ENCODE measurements at regions not wholly inside any gene's neighbourhood (a gene's known extent, or its start where the extent isn't known, plus 50 kb on each side); places are given as distances from the start of the nearest gene placed in this dataset.

DNA sequence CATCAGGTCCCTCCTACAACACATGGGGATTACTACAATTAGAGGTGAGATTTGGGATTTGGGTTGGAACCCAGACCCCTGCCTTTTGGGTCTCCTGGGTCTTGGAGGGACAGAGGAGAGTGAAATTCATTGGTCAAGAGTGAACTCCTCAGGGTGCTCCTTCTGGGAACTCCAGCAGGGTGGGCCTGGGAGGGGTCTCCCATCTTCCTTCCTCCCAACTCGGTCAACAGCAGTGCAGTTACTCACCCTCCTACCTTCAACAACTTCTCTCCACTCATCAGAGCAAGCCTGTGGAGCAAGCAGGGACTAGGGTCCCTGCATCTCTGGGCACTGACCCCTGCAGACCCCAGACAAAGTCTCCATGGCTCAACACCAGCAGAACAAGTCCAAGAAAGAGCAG is 89.3 kb upstream of the TMPRSS2 start:
- in situ Hi-C loops (cut with MboI; ENCODE audit: low sequenced_read_pairs), result no loop called here

DNA sequence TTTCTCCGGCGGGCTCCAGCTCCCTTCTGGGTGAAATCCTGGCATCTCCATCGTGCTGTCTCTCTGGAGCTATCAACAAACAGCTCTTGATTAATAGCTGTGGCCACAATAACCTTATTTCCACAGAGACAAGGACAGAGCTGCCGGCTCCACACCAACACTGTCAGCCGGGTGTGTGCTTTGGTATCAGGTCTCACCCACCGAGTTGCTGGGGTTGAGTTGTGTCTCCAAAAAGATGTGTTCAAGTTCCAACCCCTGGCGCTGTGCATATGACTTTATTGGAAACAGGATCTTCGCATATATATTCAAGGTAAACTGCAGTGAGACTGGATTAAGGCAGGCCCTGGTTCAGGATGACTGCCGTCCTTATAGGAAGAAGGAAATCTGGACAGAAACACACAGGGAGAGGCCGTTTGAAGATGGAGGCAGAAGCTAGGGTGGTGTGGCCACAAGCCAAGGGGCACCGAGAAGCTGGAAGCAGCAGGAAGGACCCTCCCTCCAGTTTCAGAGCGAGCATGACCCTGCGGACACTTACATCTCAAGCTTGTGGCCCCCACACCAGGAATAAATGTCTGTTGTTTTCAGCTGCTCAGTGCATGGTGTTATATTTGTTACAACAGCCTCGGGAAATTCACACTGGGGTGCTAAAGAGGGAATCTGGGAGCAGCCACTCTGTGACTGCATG is 88.4 kb upstream of the TMPRSS2 start:
- in situ Hi-C loops (cut with MboI; ENCODE audit: low sequenced_read_pairs), result no loop called here

DNA sequence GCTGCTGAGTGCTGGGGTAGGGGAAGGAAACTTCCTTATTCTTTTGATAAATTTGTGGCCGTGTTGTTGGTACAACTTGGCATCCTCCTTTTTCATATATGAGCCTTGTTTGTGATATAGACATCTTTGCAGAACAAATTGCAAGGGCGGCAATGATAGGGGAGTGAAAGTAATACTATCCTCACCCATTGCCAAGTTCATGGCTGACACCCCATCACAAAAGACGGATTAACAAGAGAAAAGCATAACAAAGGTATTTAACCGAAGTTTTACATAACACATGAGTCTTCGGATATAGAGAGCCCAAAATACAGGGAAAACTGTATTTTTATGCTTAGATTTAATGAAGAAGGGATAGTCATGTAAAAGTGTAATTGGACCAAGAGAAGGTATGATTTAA is 86.3 kb upstream of the TMPRSS2 start:
- in situ Hi-C loops (cut with MboI; ENCODE audit: low sequenced_read_pairs), result no loop called here

DNA sequence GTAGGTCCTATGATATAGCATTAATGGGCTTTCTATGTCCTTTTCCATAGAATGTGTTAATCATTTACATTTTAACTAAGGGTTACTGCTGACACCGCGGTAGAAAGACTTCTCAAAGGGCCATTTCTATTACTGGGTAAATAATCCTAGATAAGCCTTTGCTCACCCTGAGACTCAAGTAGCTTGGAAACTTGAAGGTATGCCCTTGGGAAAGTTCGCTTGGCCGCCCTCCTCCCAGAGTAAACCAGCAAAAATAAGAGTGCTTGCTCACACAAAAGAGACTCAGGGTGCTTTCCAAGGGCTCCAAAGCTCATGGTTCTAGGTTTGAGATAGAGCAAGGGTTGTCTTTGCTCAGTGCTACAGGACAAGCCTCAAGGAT is 85.8 kb upstream of the TMPRSS2 start:
- in situ Hi-C loops (cut with MboI; ENCODE audit: low sequenced_read_pairs), result no loop called here

DNA sequence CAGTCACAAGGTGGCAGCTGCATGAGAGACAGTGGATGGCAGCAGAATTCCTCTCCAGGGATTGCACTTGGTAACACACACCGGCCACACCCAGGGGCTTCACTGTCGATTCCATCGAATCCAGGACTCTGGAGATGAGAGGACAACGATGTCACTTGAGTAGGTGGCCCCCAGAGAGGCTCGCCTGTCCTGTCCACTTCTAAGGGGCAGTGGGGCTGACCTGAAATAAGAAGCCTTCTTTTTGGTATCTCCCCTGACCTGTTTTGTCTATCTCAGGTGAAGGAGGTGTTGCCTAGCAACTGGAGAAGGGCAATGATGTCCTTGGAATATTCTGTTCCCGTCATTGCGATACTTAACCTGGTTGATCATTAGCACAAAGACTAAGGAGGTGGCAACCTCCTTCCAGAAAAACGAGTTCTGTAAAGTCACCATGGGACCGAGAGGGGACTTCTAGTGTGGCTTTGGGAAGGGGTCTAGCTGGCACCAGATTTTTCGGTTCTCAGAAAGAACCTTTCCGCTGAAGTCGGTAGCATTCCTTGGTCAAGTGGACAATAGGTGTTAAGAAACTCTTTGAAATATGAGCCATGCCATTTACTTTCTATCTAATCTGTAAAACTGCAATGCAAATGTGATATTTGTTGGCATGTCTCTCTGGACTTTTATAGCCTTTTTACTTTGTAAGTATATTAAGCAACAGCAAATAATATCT is 85.2 kb upstream of the TMPRSS2 start:
- in situ Hi-C loops (cut with MboI; ENCODE audit: low sequenced_read_pairs), result no loop called here

DNA sequence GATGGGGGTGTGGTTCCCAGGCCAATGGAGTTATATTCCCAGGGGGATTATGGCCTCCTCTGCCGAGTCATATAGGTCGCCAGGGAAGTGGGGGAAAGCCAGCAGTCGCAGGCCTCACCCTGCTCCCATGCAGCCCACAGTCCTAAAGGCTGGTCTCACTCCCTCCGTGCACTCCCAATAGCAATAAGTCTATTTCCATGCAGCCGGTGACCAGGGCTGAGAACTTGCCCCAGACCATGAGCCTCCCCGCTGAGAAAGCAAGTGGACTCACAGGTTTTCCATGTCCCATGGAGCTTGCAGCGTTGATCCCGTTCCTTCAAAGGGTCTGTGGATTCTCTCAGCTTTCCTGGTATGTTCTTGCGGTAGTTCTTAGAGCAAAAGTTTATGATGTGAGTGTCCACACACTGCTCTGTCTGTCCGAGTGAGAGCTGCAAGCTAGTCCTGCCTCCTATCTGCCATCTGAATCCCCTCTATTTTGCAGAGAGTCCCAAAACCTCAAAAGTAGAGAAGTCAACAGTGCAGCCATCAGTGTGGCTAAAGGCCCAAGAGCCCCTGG is 81.7 kb upstream of the TMPRSS2 start:
- in situ Hi-C loops (cut with MboI; ENCODE audit: low sequenced_read_pairs), result no loop called here

DNA sequence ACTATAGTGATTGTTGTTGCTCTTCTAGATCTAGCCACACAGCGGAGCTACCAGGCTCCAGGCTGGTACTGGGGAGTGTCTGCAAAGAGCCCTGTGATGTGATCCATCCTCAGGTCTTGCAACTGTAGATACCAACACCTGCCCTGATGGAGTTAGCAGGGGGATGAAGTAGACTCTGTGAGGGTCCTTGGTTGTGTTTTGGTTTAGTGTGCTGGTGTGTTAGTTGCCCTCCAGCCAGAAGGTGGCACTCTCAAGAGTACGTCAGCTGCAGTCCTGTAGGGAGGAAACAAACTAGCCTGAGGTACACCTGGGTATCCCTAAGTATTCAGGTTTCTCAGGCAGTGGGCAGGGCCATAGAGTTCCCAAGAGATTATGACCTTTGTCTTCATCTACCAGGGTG is 81.2 kb upstream of the TMPRSS2 start:
- in situ Hi-C loops (cut with MboI; ENCODE audit: low sequenced_read_pairs), result no loop called here

DNA sequence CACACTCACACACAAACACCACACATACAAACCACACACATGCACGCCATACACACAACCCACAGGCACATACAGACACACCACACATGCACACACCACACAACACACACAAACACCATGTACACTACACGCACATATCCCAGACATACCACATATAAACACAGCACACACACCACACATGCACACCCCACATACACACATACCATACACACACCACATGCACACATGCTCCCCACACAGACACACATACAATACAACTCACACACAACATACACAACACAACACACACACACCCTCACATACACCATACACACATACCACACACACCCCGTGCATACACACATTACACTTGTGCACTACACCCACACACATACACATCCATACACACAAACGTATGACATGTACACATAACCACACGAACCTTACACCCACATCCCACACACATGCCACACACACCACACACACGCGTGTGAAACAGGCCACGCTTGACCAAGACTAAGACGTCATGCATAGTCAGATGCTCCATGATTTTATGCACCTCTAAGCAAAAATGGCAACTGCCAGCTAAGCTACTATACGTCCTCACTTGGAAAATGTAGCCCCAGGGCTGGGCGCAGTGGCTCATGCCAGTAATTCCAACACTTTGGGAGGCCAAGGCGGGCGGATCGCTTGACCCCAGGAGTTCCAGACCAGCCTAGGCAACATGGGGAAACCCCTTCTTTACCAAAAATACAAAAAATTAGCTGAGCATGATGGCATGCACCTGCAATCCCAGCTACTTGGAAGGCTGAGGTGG is 77.4 kb upstream of the TMPRSS2 start:
- in situ Hi-C loops (cut with MboI; ENCODE audit: low sequenced_read_pairs), result no loop called here

DNA sequence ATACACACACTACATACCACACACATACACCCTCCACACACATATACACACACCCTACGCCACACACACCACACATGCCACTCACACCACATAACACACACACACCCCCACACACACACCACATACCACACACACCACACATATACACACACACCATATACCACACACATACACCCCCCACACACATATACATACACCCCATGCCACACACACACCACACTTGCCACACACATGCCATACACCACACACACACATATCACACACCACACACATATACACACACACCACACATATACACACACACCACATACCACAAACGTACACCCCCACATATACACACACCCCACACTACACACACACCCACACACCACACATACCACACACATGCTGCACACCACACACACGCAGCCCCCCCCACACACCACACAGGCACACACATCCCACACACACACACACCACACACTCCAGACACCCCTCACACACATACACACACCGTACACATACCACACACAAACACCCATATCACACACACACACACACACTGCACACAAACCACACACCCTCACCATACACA is 76.7 kb upstream of the TMPRSS2 start:
- in situ Hi-C loops (cut with MboI; ENCODE audit: low sequenced_read_pairs), result no loop called here

DNA sequence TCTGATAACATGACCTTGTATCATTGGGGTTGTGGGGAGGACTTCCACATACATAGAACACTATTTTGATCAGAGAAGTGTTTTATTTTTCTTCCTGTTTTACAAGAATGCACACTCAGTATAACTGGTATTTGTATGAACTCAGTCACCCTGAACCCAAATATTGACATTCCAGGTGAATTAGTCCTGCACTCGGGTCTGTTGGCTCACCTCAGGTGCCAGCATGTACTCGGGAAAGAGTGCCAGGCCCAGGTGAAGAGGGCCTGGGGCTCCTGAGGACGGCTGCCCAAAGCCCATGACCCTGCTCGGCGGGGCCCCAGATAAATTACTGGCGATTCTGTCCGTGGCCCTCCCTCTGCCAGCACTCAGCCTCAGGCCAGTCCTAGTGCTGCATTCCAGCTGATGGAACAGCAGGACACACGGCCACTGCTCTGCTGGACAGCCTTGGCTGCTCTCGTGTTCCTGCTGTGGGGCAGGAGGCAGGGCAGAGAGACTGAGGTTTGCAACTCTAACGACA is 75.4 kb upstream of the TMPRSS2 start:
- in situ Hi-C loops (cut with MboI; ENCODE audit: low sequenced_read_pairs), result no loop called here

DNA sequence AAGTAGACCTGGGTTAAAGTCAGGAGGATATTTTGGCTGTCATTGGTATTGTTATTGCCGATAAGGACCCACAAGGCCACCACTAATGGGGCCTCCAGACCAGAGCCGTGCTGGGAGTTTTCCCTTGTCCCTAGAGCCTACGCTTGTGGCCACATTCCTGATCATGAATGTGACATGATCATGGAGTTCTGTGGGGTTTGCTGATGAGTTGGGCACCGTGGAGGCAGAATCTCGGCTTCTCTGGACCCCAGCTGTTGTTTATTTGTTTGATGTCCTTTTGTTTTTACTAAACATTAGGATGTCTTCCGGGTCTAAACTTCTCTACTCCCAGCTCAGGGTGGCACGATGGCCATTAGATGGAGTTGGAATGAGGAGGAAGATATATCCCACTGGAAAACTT is 74.9 kb upstream of the TMPRSS2 start:
- in situ Hi-C loops (cut with MboI; ENCODE audit: low sequenced_read_pairs), result no loop called here

DNA sequence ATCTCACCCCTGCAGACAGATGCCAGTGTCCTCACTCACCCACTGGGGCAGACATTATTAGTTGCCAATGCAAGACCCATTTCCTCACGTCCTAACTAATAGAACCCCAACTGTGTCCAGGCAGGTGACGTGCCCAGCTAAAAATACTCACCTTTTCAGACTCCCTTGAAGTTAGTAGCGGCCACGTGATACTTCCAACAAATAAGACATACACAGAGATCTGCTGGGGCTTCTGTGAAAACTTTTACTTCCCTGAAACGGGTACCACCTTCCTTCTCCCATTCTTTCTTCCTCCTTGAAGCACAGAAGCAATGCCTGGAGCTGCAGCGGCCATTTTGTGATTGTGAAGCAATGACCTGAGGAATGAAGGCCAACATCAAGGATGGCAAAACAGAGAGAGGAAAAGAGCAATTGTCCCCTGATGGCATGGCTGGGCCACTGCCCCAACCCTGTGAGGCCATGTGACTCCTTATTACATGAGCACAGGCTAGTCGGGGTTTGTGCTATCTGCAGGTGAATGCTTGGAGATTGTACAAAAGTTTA is 74.4 kb upstream of the TMPRSS2 start:
- in situ Hi-C loops (cut with MboI; ENCODE audit: low sequenced_read_pairs), result no loop called here

DNA sequence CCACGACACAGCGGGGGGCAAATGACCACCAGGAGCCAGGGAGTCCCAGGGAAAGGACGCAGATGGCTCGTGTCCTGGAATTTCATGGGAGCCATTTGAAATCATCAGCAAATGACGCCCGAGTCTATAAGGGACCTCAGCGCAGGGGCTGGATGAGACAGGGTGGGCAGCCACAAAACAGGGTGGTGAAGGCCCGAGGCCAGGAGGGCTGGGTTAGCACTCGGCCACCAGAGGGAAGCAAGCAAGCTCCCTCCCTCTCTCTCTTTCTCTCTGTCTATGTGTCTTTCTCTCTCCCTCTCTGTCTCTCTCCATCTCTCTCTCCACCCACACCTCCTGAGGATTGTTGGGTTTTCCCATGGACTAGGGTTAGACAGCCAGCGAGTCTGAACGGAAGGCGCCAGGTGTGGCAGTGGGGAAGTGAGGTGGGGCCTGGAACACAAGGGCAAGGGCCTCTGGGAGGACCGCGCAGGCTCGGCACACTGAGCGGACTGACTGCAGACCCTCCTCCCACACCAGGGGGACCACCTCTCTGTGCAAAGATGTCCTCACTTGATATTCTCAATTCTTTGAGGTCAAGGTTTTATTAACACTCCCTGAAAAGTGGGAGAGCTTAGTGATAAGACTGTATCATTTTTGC is 73.8 kb upstream of the TMPRSS2 start:
- in situ Hi-C loops (cut with MboI; ENCODE audit: low sequenced_read_pairs), result no loop called here

DNA sequence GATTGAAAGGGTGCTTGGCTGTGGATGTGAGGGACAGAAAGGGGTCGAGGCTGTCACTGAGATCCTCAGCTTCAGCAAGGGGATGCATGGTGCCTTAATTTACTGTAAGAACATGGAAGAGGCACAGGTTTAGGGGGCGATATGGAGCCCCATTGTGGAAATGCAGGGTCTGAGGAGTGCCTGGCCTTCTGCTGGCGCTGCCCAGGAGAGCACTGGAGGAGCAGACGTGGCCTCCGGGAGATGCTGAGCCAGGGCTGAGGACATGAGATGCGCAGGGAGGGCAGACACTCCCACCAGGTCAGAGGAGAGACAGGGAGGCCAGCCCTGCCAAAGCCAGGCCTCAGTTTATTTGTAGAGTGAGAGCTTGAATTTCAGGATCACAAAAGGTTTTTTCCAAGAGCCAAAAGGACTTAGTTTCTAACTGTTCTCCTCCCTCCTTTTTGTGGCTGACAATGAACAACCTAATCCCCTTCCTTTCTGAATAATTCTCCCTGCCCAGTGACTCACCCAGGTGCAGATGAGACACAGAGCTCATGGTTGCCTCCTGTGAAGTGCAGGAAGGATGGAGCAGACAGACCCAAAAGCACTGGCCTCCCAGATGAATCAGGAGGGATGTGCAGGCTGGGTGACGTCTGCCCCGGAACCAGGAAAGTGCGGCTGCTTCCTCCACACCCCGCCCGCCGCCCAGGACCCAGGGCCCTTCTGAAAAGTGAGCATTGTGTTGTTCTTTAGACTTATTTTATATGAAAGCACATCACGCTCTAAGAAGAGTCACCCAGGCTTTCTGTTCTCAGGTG is 73.0 kb upstream of the TMPRSS2 start:
- in situ Hi-C loops (cut with MboI; ENCODE audit: low sequenced_read_pairs), result no loop called here

DNA sequence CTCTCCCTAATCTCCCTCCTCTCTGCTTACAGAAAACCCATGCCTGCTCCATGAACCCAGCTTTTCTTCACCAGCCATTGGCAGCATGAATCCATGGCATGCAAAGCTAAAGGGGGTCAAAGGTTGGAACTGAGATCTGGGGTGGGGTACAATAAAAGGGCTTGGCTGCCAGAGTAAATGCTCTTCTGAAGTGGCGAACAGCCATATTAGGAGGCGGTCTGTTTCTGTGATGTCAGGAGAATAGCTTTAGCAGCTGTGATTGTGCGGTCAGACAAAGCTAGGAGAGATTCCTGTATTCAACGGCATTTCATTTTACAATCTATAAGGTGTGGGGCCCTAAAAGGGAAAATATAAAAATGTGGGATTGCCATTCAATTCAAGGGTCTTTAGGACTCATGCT is 71.7 kb upstream of the TMPRSS2 start:
- in situ Hi-C loops (cut with MboI; ENCODE audit: low sequenced_read_pairs), result no loop called here

DNA sequence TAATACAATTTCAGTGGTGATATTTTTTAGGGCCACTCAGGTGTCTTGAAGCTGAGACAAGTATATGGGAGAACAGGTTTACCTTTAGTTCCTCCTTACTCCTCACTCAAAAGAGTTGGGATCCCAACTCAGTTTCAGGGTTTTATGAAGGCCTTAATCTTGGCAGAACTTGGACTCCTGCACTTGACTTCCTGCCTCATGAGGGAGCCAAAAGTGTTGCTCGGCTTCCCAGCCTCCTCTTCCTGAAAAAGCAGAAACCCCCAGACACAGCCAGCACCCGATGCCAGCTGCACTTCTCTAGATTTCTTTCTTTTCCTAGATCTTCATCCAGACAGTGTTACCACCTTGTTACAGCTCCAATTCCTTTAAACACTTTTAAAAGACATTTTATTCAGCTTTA is 70.8 kb upstream of the TMPRSS2 start:
- in situ Hi-C loops (cut with MboI; ENCODE audit: low sequenced_read_pairs), result no loop called here

DNA sequence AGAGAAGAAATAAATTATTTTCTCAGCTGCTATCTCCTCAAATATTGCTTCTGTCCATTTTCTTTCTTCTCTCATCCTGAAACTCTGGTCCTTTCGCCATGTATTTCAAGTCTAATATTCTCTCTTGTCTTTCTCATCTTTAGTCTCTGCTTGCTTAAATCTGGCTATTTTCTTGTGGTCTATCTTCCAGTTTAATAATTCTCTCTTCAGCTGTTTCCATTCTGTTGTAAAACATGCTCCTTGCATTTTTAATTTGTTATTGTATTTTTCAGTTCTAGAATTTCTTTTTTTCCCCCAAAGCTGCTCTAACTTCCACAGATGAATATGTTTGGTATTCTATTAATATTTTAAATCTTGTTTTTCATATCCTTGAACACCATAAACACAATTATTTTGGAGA is 70.1 kb upstream of the TMPRSS2 start:
- in situ Hi-C loops (cut with MboI; ENCODE audit: low sequenced_read_pairs), result no loop called here

DNA sequence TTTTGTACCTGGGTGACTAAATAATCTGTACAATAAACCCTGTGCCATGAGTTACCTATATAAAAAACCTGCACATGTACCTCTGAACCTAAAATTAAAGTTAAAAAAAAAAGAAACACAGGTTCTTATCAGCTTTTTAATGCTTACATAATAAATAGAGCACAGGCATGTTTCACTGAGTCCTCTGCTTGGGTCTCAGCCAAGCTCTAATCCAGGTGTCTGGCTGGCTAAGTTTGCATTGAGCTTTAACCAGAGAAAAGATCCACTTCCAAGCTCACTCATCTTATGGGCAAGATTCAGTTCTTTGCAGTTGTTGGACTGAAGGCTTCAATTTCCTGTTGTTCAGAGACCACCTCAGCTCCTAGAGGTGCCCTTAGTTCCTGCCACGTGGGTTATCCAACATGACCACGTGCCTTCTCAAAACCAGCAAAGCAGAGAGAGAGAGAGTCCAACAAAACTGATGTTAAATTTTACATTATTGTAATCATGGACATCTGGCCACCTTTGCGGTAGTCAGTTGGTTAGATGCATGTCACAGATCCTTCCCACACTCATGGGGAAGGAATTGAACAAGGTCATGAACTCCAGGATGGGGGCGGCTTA is 68.2 kb upstream of the TMPRSS2 start:
- in situ Hi-C loops (cut with MboI; ENCODE audit: low sequenced_read_pairs), result no loop called here
